Pancreas (tissue), 10 donors: ENCODE measurements at regions not wholly inside any gene's neighbourhood (a gene's known extent, or its start where the extent isn't known, plus 50 kb on each side); places are given as distances from the start of the nearest gene placed in this dataset.
A peak's percentile ranks its signal among the peaks of the same experiment; 100 is the strongest.

Experiments
- ATAC-seq, 4 donors: fragments of 200-7000 bp; cut with Tn5 transposase; one replicate each; pipeline versions ENCODE4 v1.8.0 to v1.9.1; 2020; ENCODE audit warnings: mild to moderate bottlenecking in 4 of 4, moderate library complexity in 4 of 4
- DNase-seq, 6 donors: peaks; one replicate each; pipeline ENCODE4 v3.0.0-alpha.2; 2020
- FAIRE-seq: peaks from 2 replicates; lab custom pipeline; 2012; peaks lifted over from hg19 to GRCh38; lab: Jason Lieb, UNC
- H3K27ac ChIP-seq, 4 donors: fragments of 200-600 bp; sonication (generic); 1 replicate in 3 of 4; 2 replicates in 1 of 4; pipeline versions ENCODE4 v1.5.0 to v1.8.0; 2020
- H3K27me3 ChIP-seq, 4 donors: fragments of 200-600 bp; one replicate each; pipeline ENCODE4 v1.8.0; 2021
- H3K36me3 ChIP-seq, 3 donors: fragments of 200-600 bp; sonication (generic) in 1 of 3; one replicate each; pipeline versions ENCODE4 v1.5.0 to v1.8.0; 2020 to 2021
- H3K4me1 ChIP-seq, 3 donors: fragments of 200-600 bp; one replicate each; pipeline ENCODE4 v1.8.0; 2021
- H3K4me3 ChIP-seq, 4 donors: fragments of 200-600 bp; sonication (generic) in 2 of 4; one replicate each; pipeline versions ENCODE4 v1.5.0 to v1.8.0; 2020 to 2021
- H3K9me3 ChIP-seq, 4 donors: fragments of 200-600 bp; one replicate each; pipeline ENCODE4 v1.8.0; 2021
- WGBS, 2 donors: extraction: QIAGEN DNeasy Blood & Tissue Kit; methylation state at CpG; one replicate each; pipeline ENCODE4 v1.1.7; 2013; 5-methylcytosine and 5-hydroxymethylcytosine counted together
- intact Hi-C, 3 donors: fragments of 100-400 bp; cut with DNase I; formaldehyde crosslinking; loops; one replicate each; pipeline versions ENCODE4 v1.11.1 to v1.14.2; 2022
- TF ChIP-seq, protein P1 (sequence below), 4 donors: fragments of 200-600 bp; sonication (generic) in 3 of 4; IDR thresholded peaks; one replicate each; pipeline versions ENCODE4 v1.5.0 to v1.8.0; 2021; ENCODE audit warnings: antibody characterized with exemption in 4 of 4
- donor health status: healthy with polysubstance abuse.
- donor health status: DM: no; HTN: no; CAD: no; lungs with moderate emphysema.
- donor health status: DM: no; HTN: no; CAD: no.
- donor health status: control.
- donor health status: control.
- donor health status: Bipolar disorder and iron deficiency.
- donor health status: DM: yes; HTN: yes; CAD: no.
- donor health status: DM: no; HTN: no; CAD: no.
- donor health status: DM: no; HTN: no; CAD: no.
- donor health status: DM: yes; HTN: yes; CAD: no.

DNA sequence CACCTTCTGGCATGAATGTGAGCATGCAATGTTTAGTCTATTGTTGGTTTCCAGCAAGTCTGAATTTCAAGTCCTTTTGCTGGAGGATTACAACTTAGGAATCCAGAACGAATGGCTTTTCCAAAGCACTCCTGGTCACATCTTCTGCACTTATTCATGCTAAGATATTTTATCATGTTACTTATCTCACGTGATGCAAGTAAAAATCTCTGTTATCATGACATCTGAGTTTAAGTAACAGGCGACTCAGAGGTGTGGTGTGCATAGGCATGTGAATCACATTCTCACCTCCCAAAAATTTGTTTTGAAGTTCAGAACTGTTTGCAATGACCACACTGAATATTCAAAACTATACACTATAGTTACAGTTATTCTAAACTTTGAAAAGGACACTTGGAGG lies 204.8 kb upstream of the FGGY start:
- no peak for ATAC-seq
- FAIRE-seq, result no peak
- Histone ChIP-seq H3K4me3 (no peak overlapping the region), H3K9me3 (no peaks in the 10 kb centered on the region), H3K36me3 (no peaks in the 10 kb centered on the region), H3K27ac (no peak overlapping the region), H3K27me3 (no peaks in the 10 kb centered on the region), H3K4me1 (no peaks in the 10 kb centered on the region)
- intact Hi-C loops, result no loop called here
- no peak for DNase-seq
- TF ChIP-seq, protein P1, sequence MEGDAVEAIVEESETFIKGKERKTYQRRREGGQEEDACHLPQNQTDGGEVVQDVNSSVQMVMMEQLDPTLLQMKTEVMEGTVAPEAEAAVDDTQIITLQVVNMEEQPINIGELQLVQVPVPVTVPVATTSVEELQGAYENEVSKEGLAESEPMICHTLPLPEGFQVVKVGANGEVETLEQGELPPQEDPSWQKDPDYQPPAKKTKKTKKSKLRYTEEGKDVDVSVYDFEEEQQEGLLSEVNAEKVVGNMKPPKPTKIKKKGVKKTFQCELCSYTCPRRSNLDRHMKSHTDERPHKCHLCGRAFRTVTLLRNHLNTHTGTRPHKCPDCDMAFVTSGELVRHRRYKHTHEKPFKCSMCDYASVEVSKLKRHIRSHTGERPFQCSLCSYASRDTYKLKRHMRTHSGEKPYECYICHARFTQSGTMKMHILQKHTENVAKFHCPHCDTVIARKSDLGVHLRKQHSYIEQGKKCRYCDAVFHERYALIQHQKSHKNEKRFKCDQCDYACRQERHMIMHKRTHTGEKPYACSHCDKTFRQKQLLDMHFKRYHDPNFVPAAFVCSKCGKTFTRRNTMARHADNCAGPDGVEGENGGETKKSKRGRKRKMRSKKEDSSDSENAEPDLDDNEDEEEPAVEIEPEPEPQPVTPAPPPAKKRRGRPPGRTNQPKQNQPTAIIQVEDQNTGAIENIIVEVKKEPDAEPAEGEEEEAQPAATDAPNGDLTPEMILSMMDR (IDR thresholded peaks at IDR 0.05), result no peak
- 80 to 83% methylated on average over 3 of the region's 3 CpGs for WGBS, 2 donors

DNA sequence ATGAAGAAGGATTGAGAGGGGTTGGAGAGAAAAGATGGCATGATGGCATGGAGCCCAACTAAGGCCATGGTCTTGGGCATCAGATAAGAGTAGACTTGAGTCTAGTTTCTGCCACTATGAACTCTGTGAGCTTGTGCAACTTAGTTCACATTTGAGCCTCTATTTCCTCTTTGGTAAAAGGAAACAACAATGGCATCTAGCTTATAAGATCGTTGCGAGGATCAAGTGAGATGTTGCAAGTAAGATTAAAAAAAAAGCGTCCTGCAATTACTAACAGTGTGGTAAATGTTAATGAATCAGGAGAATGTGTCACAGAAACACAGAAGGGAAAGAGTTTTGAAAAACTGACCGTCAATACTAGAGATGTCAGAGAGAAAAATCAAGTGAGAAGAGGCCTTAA lies 202.9 kb upstream of the FGGY start:
- no peak for FAIRE-seq
- DNase-seq, result no peak
- Histone ChIP-seq H3K36me3 (no peaks in the 10 kb centered on the region), H3K27me3 (no peaks in the 10 kb centered on the region), H3K9me3 (no peaks in the 10 kb centered on the region), H3K27ac (no peak overlapping the region), H3K4me3 (no peak overlapping the region), H3K4me1 (no peaks in the 10 kb centered on the region)
- TF ChIP-seq, protein P1 (IDR thresholded peaks at IDR 0.05), result no peak
- intact Hi-C loops, result no loop called here
- no peak for ATAC-seq
- WGBS, 2 donors, result 88 to 89% methylated on average over 4 of the region's 4 CpGs

DNA sequence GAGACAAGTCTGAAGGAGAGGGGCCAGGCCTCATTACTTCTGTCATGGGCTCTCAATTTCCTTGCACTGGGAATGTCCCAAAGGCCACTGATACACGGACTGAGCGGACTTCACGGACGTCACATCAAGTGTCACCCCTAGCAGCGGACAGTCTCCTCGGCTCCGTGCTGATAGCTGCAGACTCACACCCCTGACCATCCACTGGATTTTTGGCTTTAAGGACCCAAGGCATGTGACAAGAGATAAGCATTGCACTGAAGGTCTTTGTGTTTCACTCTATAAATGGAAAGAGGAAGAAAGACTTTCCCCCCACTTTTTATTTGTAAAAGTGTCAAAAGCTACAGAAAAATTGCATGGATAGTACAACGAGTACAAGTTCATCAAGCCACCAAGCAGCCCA lies 200.4 kb upstream of the FGGY start:
- whole genome bisulfite sequencing, 2 donors, result 68 to 78% methylated on average over 8 of the region's 8 CpGs
- no peak overlapping the region for H3K4me3 ChIP-seq
- FAIRE-seq, result no peak
- TF ChIP-seq, protein P1 (IDR thresholded peaks at IDR 0.05), result no peak
- H3K27me3 ChIP-seq, result no peaks in the 10 kb centered on the region
- intact Hi-C loops, result no loop called here
- H3K4me1 ChIP-seq, result no peaks in the 10 kb centered on the region
- no peaks in the 10 kb centered on the region for H3K36me3 ChIP-seq
- ATAC-seq, result peak in 2 of 4 donors; percentile 30 to 46
- no peaks in the 10 kb centered on the region for H3K9me3 ChIP-seq
- DNase-seq, result no peak
- no peak overlapping the region for H3K27ac ChIP-seq

DNA sequence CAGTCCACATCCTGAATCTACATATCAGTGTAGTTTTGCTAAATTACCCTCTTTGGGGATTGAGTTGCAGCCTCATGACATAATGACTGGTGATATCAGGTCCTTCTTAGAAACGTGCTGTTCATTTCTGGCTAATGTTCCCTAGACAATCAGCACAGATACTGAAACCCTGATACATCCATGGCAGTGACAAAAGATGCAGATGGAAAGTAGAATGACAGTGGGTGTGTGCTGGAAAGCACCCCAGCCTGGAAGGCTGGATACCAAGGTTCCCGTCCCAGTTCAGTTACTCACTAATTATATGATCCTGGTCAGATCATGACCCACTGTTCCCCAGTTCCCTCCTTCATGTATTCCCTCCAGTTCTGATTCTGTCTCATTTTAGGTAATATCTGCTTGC lies 198.2 kb upstream of the FGGY start:
- Histone ChIP-seq H3K27me3 (no peaks in the 10 kb centered on the region), H3K9me3 (no peaks in the 10 kb centered on the region), H3K27ac (no peak overlapping the region), H3K36me3 (no peaks in the 10 kb centered on the region), H3K4me3 (no peak overlapping the region), H3K4me1 (no peaks in the 10 kb centered on the region)
- TF ChIP-seq, protein P1 (IDR thresholded peaks at IDR 0.05), result no peak
- WGBS, 2 donors, result 65 to 67% methylated on average over 2 of the region's 2 CpGs
- no peak for FAIRE-seq
- no peak for ATAC-seq
- DNase-seq, result no peak
- intact Hi-C loops, result no loop called here

DNA sequence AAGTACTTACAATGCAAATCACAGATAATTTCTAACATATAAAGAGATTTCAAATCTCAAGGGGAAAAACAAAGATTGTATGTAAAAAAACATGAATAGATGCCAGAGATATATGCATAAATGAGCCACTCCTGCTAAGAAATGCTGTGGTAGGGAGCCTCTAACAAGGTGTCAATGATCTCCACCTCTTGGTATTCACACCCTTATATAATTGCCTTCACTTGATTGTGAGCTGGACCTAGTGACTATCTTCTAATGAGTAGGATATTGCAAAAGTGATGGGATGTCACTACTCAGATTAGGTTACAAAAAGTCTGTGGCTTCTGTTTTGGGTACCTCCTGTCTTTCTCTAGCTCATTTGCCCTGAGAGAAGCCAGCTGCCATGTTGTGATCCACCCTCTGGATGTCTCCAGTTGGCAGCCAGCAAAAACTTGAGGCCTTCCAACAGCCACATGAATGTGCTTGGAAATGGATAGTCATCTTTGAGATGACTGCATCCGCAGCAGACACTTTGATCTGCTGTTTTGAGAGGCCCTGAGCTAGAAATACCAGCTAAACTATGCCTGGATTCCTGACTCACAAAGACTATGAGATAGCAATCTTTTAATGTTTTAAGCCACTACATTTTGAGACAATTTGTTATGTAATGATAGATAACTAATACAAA lies 196.1 kb upstream of the FGGY start:
- TF ChIP-seq, protein P1 (IDR thresholded peaks at IDR 0.05), result no peak
- Histone ChIP-seq H3K27me3 (no peaks in the 10 kb centered on the region), H3K9me3 (no peaks in the 10 kb centered on the region), H3K27ac (no peak overlapping the region), H3K36me3 (no peaks in the 10 kb centered on the region), H3K4me3 (no peak overlapping the region), H3K4me1 (no peaks in the 10 kb centered on the region)
- DNase-seq (no peak), ATAC-seq (no peak), FAIRE-seq (no peak)
- intact Hi-C loops, result no loop called here
- 92 to 97% methylated on average over 1 of the region's 1 CpG for WGBS, 2 donors
